AG09319 (cell line): ENCODE measurements at regions not wholly inside any gene's neighbourhood (a gene's known extent, or its start where the extent isn't known, plus 50 kb on each side); places are given as distances from the start of the nearest gene placed in this dataset.
"Not testable (repeated sequence)": the region's sequence is repeated elsewhere in the genome, so short reads cannot be mapped to it uniquely, and the experiment has no call there.

Experiments
- DNase-seq: peaks from one replicate; pipeline ENCODE4 v3.0.0-alpha.2; 2010; ENCODE audit warnings: low read depth; ENCODE audit errors: extremely low read depth
- TF ChIP-seq, protein P1 (sequence below): IDR thresholded peaks from 2 replicates; pipeline ENCODE4 v1.5.1; 2011; ENCODE audit warnings: low read depth, mild to moderate bottlenecking, inconsistent platforms, low read length, moderate library complexity

DNA sequence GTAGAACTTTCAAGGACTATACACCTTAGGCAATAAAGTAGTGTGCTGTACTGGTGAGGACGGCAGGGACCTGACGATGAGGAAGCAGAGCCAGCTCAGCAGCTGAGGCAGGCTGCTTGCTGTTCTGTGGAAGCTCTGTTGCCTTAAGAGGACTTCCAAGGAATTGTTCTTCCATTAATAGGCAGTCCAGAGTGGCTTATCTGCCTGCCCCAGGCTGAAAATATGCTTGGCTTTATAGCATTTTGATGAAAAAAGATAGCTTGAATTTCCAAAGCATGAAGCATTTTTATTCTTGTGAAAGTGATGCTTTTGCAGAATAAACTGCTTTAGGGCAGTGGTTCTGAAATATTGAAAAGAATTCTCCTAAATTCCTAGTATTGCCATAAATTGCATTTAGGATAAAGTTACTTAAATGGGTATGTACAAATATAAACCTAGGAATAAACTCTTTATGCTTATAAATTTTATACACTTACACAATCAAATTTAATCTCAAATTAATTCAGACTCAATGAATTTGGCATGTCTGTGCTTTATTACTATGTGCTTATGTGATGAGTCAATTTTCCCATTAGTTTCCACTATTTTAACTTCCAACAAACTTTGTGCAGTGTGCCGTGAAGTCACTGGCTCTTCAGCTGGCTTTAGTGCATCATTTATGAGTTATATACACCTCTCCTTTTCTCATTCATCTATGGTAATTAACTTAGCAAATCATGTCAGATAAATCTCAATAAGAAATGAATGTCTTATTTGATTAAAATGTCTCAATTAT is 231.0 kb upstream of the RASGRP1 start:
- TF ChIP-seq, protein P1, sequence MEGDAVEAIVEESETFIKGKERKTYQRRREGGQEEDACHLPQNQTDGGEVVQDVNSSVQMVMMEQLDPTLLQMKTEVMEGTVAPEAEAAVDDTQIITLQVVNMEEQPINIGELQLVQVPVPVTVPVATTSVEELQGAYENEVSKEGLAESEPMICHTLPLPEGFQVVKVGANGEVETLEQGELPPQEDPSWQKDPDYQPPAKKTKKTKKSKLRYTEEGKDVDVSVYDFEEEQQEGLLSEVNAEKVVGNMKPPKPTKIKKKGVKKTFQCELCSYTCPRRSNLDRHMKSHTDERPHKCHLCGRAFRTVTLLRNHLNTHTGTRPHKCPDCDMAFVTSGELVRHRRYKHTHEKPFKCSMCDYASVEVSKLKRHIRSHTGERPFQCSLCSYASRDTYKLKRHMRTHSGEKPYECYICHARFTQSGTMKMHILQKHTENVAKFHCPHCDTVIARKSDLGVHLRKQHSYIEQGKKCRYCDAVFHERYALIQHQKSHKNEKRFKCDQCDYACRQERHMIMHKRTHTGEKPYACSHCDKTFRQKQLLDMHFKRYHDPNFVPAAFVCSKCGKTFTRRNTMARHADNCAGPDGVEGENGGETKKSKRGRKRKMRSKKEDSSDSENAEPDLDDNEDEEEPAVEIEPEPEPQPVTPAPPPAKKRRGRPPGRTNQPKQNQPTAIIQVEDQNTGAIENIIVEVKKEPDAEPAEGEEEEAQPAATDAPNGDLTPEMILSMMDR, result no peak
- no peak for DNase-seq

DNA sequence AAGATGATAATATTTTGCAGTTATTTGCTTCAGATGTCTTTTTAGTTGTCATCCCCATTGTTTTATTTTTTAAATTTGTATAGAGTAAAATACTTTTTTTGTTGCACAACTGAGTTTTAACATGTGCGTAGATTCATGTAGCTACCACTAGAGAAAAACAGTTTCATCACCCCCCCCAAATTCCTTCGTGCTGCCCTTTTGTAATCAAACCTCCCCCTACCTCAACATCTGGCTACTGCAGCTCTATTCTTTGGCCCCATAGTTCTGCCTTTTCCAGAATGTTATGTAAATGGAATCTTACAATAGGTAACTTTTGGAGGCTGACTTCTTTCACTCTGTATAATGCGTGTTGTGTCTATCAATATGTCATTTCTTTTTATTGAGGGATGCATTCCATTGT is 232.0 kb upstream of the RASGRP1 start:
- no peak for DNase-seq
- TF ChIP-seq, protein P1, result no peak

DNA sequence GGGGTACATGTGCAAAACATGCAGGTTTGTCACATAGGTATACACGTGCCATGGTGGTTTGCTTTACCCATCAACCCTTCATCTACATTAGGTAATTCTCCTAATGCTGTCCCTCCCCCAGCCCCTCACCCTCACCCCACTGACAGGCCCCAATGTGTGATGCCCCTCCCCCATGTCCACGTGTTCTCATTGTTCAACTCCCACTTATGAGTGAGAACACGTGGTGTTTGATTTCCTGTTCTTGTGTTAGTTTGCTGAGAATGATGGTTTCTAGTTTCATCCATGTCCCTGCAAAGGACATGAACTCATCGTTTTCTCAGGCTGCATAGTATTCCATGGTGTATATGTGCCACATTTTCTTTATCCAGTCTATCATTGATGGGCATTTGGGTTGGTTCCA is 232.9 kb upstream of the RASGRP1 start:
- not testable (repeated sequence) for DNase-seq

- not testable (repeated sequence) for DNase-seq
Observed at GRCh38 chr15:38799202-38799601, 234.6 kb upstream of the RASGRP1 start.

DNA sequence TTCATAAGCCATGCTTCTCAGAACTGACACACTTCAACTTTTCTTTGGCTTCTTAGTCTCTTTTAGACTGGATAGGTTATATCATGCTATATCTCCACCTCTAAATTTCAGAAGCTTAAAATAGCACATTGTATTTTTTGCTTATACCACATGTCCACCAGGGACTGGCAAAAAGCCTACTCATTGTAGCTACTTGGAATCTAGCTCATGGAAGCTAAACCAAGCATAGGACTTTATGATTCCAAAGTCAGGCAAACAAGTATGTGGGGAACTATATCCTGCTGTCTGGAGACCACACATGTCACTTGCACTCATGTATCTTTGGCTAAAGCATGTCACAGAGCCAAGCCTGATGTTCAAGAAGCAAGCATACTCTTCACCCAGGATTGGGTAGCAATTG is 245.0 kb upstream of the RASGRP1 start:
- peak; percentile 10 for DNase-seq
- TF ChIP-seq, protein P1, result no peak

- TF ChIP-seq, protein P1, result no peak
- no peak for DNase-seq
Observed at GRCh38 chr15:38810686-38811085, 246.1 kb upstream of the RASGRP1 start.

- DNase-seq, result not testable (repeated sequence)
Observed at GRCh38 chr15:38814254-38814653, 249.6 kb upstream of the RASGRP1 start.

DNA sequence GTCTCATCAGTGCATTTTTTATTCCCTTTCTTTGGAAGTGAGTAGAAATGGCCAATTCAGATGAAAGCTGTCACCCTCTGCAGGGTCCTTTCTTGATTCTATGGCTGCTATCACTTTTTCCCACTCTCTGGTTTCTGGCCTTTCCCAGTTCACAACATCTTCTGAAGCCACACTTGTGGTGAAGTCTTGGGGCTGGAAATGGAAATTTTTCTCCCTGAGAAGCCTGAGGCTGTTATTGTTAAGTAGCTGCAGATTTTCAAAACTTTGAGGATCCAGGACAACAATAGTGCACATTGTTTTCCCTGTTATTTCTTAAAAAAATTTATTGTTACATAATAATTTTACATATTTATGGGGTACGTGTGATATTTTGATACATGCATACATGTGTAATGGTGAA is 250.3 kb upstream of the RASGRP1 start:
- TF ChIP-seq, protein P1, result no peak
- no peak for DNase-seq

DNA sequence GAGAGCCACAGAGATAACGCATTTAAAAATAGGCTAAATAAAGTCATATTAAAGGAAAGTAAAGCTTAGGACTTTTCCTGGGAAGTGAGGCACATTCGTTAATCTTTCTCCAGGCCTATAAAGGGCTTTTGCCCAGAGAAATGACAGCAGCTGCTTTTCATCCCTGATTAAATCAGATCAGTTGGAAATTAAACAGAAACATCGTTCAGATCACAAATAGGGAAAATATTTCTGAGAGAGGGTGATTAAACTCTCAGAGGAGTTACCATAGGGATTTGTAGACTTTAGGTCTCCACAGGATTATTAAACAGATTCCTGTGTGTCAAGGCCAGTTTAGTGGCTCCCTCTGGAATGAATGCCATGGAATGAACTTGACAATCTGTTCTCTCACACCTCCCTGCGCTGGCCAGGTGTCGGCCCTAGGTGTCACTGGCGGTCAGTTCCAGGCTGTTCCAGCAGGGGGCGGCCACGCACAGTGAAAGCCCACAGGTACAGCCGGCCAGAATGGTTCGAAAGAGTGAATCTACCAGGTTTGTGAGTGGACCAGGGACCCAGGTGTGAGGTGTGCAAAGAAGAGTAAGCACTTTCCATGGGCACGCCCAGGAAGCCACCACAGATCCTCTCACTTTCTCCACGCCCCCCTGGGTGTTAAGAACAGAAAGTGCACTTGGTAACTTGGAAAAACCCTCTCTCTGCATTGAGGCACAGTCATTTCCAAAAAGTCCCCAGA is 253.0 kb upstream of the RASGRP1 start:
- no peak for DNase-seq

More for the DNA sequence above, 253.0 kb upstream of the RASGRP1 start:
- TF ChIP-seq, protein P1, result no peak; the same call in none of the 2 replicates
